Muscle layer of colon (tissue), 2 donors: ENCODE measurements at regions not wholly inside any gene's neighbourhood (a gene's known extent, or its start where the extent isn't known, plus 50 kb on each side); places are given as distances from the start of the nearest gene placed in this dataset.
"Not testable (repeated sequence)": the region's sequence is repeated elsewhere in the genome, so short reads cannot be mapped to it uniquely, and the experiment has no call there.

ENCODE experiments used
- H3K27ac ChIP-seq: one replicate; pipeline ENCODE4 v1.7.0; 2013; ENCODE audit warnings: low read depth, mild to moderate bottlenecking, low read length, moderate library complexity
- H3K27me3 ChIP-seq, 2 donors: one replicate each; pipeline ENCODE4 v1.7.0; 2013; ENCODE audit warnings: low read length in 2 of 2, mild to moderate bottlenecking in 2 of 2; ENCODE audit not compliant: insufficient read depth in 2 of 2, control insufficient read depth in 1 of 2
- H3K36me3 ChIP-seq: one replicate; pipeline ENCODE4 v1.7.0; 2013; ENCODE audit warnings: mild to moderate bottlenecking, low read length; ENCODE audit not compliant: insufficient read depth
- H3K4me1 ChIP-seq: one replicate; pipeline ENCODE4 v1.7.0; 2013; ENCODE audit warnings: mild to moderate bottlenecking, low read length; ENCODE audit not compliant: insufficient read depth
- H3K4me3 ChIP-seq, 2 donors: one replicate each; pipeline ENCODE4 v1.7.0; 2013; ENCODE audit warnings: low read length in 2 of 2, low read depth in 1 of 2, mild to moderate bottlenecking in 1 of 2, moderate library complexity in 1 of 2
- H3K9ac ChIP-seq: one replicate; pipeline ENCODE4 v1.7.0; 2013; ENCODE audit warnings: low read length
- H3K9me3 ChIP-seq: one replicate; pipeline ENCODE4 v1.7.0; 2013; ENCODE audit warnings: mild to moderate bottlenecking, low read length
- donor health status: abdominal sarcoma.
- donor health status: Adenocarcinoma of cecum.

GRCh38 chr4:38302910-38303309, 342.7 kb downstream of the PTTG2 start:
- H3K9ac ChIP-seq: no peak overlapping the region
- H3K9me3 ChIP-seq: no peaks in the 10 kb centered on the region
- no peaks in the 10 kb centered on the region for H3K4me1 ChIP-seq
- no peak overlapping the region for H3K27ac ChIP-seq
- no peaks in the 10 kb centered on the region for H3K27me3 ChIP-seq
- H3K4me3 ChIP-seq: no peak overlapping the region
- no peaks in the 10 kb centered on the region for H3K36me3 ChIP-seq

GRCh38 chr4:38304460-38304859, 344.3 kb downstream of the PTTG2 start:
- H3K9ac ChIP-seq, H3K27ac ChIP-seq: not testable (repeated sequence)

GRCh38 chr4:38306482-38307071, 346.4 kb downstream of the PTTG2 start:
- no peak overlapping the region for H3K9ac ChIP-seq

More at GRCh38 chr4:38304460-38304859, 344.3 kb downstream of the PTTG2 start:
- not testable (repeated sequence) for H3K4me1 ChIP-seq, H3K27me3 ChIP-seq, H3K9me3 ChIP-seq, H3K4me3 ChIP-seq, H3K36me3 ChIP-seq

GRCh38 chr4:38308728-38309311, 348.6 kb downstream of the PTTG2 start:
- H3K27ac ChIP-seq: no peak overlapping the region
- no peaks in the 10 kb centered on the region for H3K27me3 ChIP-seq

More at GRCh38 chr4:38306482-38307071, 346.4 kb downstream of the PTTG2 start:
- no peaks in the 10 kb centered on the region for H3K9me3 ChIP-seq
- H3K27ac ChIP-seq: no peak overlapping the region
- no peaks in the 10 kb centered on the region for H3K4me1 ChIP-seq
- no peaks in the 10 kb centered on the region for H3K36me3 ChIP-seq
- no peaks in the 10 kb centered on the region for H3K27me3 ChIP-seq
- no peak overlapping the region for H3K4me3 ChIP-seq

GRCh38 chr4:38309471-38309870, 349.3 kb downstream of the PTTG2 start:
- H3K9ac ChIP-seq: no peak overlapping the region
- no peaks in the 10 kb centered on the region for H3K9me3 ChIP-seq
- H3K4me1 ChIP-seq: no peaks in the 10 kb centered on the region
- no peak overlapping the region for H3K27ac ChIP-seq
- H3K4me3 ChIP-seq: no peak overlapping the region
- H3K36me3 ChIP-seq: no peaks in the 10 kb centered on the region
- no peaks in the 10 kb centered on the region for H3K27me3 ChIP-seq

More at GRCh38 chr4:38308728-38309311, 348.6 kb downstream of the PTTG2 start:
- Histone ChIP-seq H3K9ac (no peak overlapping the region), H3K36me3 (no peaks in the 10 kb centered on the region), H3K4me1 (no peaks in the 10 kb centered on the region), H3K9me3 (no peaks in the 10 kb centered on the region), H3K4me3 (no peak overlapping the region)

- Histone ChIP-seq H3K27ac (no peak overlapping the region), H3K4me1 (no peaks in the 10 kb centered on the region), H3K9me3 (no peaks in the 10 kb centered on the region), H3K4me3 (no peak overlapping the region), H3K36me3 (no peaks in the 10 kb centered on the region), H3K9ac (no peak overlapping the region), H3K27me3 (no peaks in the 10 kb centered on the region)
Measured at GRCh38 chr4:38310446-38311043, 350.3 kb downstream of the PTTG2 start.

GRCh38 chr4:38311495-38312126, 351.4 kb downstream of the PTTG2 start:
- Histone ChIP-seq H3K4me3 (no peak overlapping the region), H3K4me1 (no peaks in the 10 kb centered on the region), H3K9ac (no peak overlapping the region), H3K9me3 (no peaks in the 10 kb centered on the region), H3K27ac (no peak overlapping the region), H3K36me3 (no peaks in the 10 kb centered on the region), H3K27me3 (no peaks in the 10 kb centered on the region)

GRCh38 chr4:38313175-38313574, 350.8 kb upstream of the KLF3 start:
- Histone ChIP-seq H3K9ac (no peak overlapping the region), H3K27me3 (no peaks in the 10 kb centered on the region), H3K27ac (no peak overlapping the region), H3K9me3 (no peaks in the 10 kb centered on the region), H3K4me1 (peaks cover 2% of the 10 kb centered on the region), H3K36me3 (no peaks in the 10 kb centered on the region), H3K4me3 (no peak overlapping the region)

GRCh38 chr4:38313999-38314561, 349.9 kb upstream of the KLF3 start:
- Histone ChIP-seq H3K4me3 (no peak overlapping the region), H3K27ac (no peak overlapping the region), H3K9me3 (no peaks in the 10 kb centered on the region), H3K36me3 (no peaks in the 10 kb centered on the region), H3K27me3 (no peaks in the 10 kb centered on the region), H3K4me1 (peaks cover 10% of the 10 kb centered on the region), H3K9ac (no peak overlapping the region)

GRCh38 chr4:38314663-38315062, 349.3 kb upstream of the KLF3 start:
- H3K4me1 ChIP-seq: peaks cover 16% of the 10 kb centered on the region
- no peak overlapping the region for H3K4me3 ChIP-seq
- no peaks in the 10 kb centered on the region for H3K27me3 ChIP-seq
- no peaks in the 10 kb centered on the region for H3K36me3 ChIP-seq
- H3K27ac ChIP-seq: no peak overlapping the region
- H3K9me3 ChIP-seq: no peaks in the 10 kb centered on the region
- no peak overlapping the region for H3K9ac ChIP-seq

GRCh38 chr4:38315286-38315685, 348.7 kb upstream of the KLF3 start:
- no peaks in the 10 kb centered on the region for H3K36me3 ChIP-seq
- H3K4me1 ChIP-seq: peaks cover 22% of the 10 kb centered on the region
- no peak overlapping the region for H3K9ac ChIP-seq
- H3K4me3 ChIP-seq: no peak overlapping the region
- no peaks in the 10 kb centered on the region for H3K9me3 ChIP-seq
- no peaks in the 10 kb centered on the region for H3K27me3 ChIP-seq
- no peak overlapping the region for H3K27ac ChIP-seq
